ENCODE measurements at regions not wholly inside any gene's neighbourhood (a gene's known extent, or its start where the extent isn't known, plus 50 kb on each side); places are given as distances from the start of the nearest gene placed in this dataset.
A peak's percentile ranks its signal among the peaks of the same experiment; 100 is the strongest.

- Histone ChIP-seq H3K36me3 (ENCODE audit: control insufficient read depth, insufficient read depth, low read length) (no peaks in the 10 kb centered on the region), H3K9me3 (ENCODE audit: control insufficient read depth, low read length) (no peaks in the 10 kb centered on the region), H3K4me3 (ENCODE audit: insufficient read depth, low read depth, low read length) (no peak overlapping the region), H3K4me1 (ENCODE audit: control insufficient read depth, insufficient read depth, low read length) (no peaks in the 10 kb centered on the region), H3K27me3 (ENCODE audit: control insufficient read depth, insufficient read depth, low read length, poor library complexity, severe bottlenecking) (no peaks in the 10 kb centered on the region), H3K27ac (ENCODE audit: insufficient read depth, low read depth, low read length, poor library complexity, severe bottlenecking) (no peak overlapping the region)
- WGBS, 2 experiments: 70 to 72% methylated on average over 9 to 10 of the region's 10 CpGs
Observed at GRCh38 chr9:109880276-109881169, 100.5 kb downstream of the PALM2AKAP2 start.

- WGBS, 2 experiments: 91 to 92% methylated on average over 3 of the region's 3 CpGs
- no peaks in the 10 kb centered on the region for H3K4me1 ChIP-seq (ENCODE audit: control insufficient read depth, insufficient read depth, low read length)
- no peak overlapping the region for H3K27ac ChIP-seq (ENCODE audit: insufficient read depth, low read depth, low read length, poor library complexity, severe bottlenecking)
- no peaks in the 10 kb centered on the region for H3K27me3 ChIP-seq (ENCODE audit: control insufficient read depth, insufficient read depth, low read length, poor library complexity, severe bottlenecking)
- H3K36me3 ChIP-seq (ENCODE audit: control insufficient read depth, insufficient read depth, low read length): no peaks in the 10 kb centered on the region
- no peak overlapping the region for H3K4me3 ChIP-seq (ENCODE audit: insufficient read depth, low read depth, low read length)
- H3K9me3 ChIP-seq (ENCODE audit: control insufficient read depth, low read length): no peaks in the 10 kb centered on the region
Observed at GRCh38 chr9:109883623-109884022, 103.6 kb downstream of the PALM2AKAP2 start.

- H3K27me3 ChIP-seq (ENCODE audit: control insufficient read depth, insufficient read depth, low read length, poor library complexity, severe bottlenecking): no peaks in the 10 kb centered on the region
- H3K36me3 ChIP-seq (ENCODE audit: control insufficient read depth, insufficient read depth, low read length): no peaks in the 10 kb centered on the region
- H3K27ac ChIP-seq (ENCODE audit: insufficient read depth, low read depth, low read length, poor library complexity, severe bottlenecking): no peak overlapping the region
- H3K9me3 ChIP-seq (ENCODE audit: control insufficient read depth, low read length): no peaks in the 10 kb centered on the region
- H3K4me1 ChIP-seq (ENCODE audit: control insufficient read depth, insufficient read depth, low read length): no peaks in the 10 kb centered on the region
- H3K4me3 ChIP-seq (ENCODE audit: insufficient read depth, low read depth, low read length): no peak overlapping the region
- WGBS, 2 experiments: 92 to 94% methylated on average over 6 of the region's 6 CpGs
Observed at GRCh38 chr9:109886041-109886440, 106.0 kb downstream of the PALM2AKAP2 start.

DNA sequence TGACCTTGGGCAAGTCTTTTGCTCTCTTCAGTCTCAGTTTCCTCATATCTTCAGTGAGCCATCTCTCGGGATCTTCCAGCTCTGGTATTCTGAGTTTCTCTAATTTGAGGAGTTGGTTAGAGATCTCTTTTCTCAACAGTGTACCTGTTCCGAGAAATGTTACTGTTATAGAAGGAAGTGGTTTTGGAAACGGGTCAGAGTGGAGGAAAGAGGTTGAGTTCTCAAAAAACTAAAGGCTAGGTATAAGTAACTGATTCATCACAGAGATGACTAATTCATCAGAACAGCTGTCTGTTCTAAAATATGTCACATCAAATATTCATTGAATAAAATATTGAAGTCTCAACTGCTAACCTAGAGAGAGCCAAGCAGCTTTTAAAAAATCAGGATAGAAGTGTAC is 106.6 kb downstream of the PALM2AKAP2 start:
- Histone ChIP-seq H3K4me1 (ENCODE audit: control insufficient read depth, insufficient read depth, low read length) (no peaks in the 10 kb centered on the region), H3K27ac (ENCODE audit: insufficient read depth, low read depth, low read length, poor library complexity, severe bottlenecking) (no peak overlapping the region), H3K27me3 (ENCODE audit: control insufficient read depth, insufficient read depth, low read length, poor library complexity, severe bottlenecking) (no peaks in the 10 kb centered on the region), H3K36me3 (ENCODE audit: control insufficient read depth, insufficient read depth, low read length) (no peaks in the 10 kb centered on the region), H3K4me3 (ENCODE audit: insufficient read depth, low read depth, low read length) (no peak overlapping the region), H3K9me3 (ENCODE audit: control insufficient read depth, low read length) (no peaks in the 10 kb centered on the region)
- 91 to 95% methylated on average over 2 to 3 of the region's 3 CpGs for WGBS, 2 experiments

- H3K4me3 ChIP-seq (ENCODE audit: insufficient read depth, low read depth, low read length): no peak overlapping the region
- H3K27ac ChIP-seq (ENCODE audit: insufficient read depth, low read depth, low read length, poor library complexity, severe bottlenecking): no peak overlapping the region
- H3K36me3 ChIP-seq (ENCODE audit: control insufficient read depth, insufficient read depth, low read length): no peaks in the 10 kb centered on the region
- WGBS, 2 experiments: 71 to 94% methylated on average over 2 to 3 of the region's 3 CpGs
- H3K4me1 ChIP-seq (ENCODE audit: control insufficient read depth, insufficient read depth, low read length): no peaks in the 10 kb centered on the region
- no peaks in the 10 kb centered on the region for H3K27me3 ChIP-seq (ENCODE audit: control insufficient read depth, insufficient read depth, low read length, poor library complexity, severe bottlenecking)
- H3K9me3 ChIP-seq (ENCODE audit: control insufficient read depth, low read length): no peaks in the 10 kb centered on the region
Observed at GRCh38 chr9:109887079-109887478, 107.1 kb downstream of the PALM2AKAP2 start.

- 83 to 97% methylated on average over 1 of the region's 1 CpG for WGBS, 2 experiments
- Histone ChIP-seq H3K4me1 (ENCODE audit: control insufficient read depth, insufficient read depth, low read length) (no peaks in the 10 kb centered on the region), H3K9me3 (ENCODE audit: control insufficient read depth, low read length) (no peaks in the 10 kb centered on the region), H3K27me3 (ENCODE audit: control insufficient read depth, insufficient read depth, low read length, poor library complexity, severe bottlenecking) (no peaks in the 10 kb centered on the region), H3K36me3 (ENCODE audit: control insufficient read depth, insufficient read depth, low read length) (no peaks in the 10 kb centered on the region), H3K4me3 (ENCODE audit: insufficient read depth, low read depth, low read length) (no peak overlapping the region), H3K27ac (ENCODE audit: insufficient read depth, low read depth, low read length, poor library complexity, severe bottlenecking) (no peak overlapping the region)
Observed at GRCh38 chr9:109888695-109889094, 108.7 kb downstream of the PALM2AKAP2 start.

DNA sequence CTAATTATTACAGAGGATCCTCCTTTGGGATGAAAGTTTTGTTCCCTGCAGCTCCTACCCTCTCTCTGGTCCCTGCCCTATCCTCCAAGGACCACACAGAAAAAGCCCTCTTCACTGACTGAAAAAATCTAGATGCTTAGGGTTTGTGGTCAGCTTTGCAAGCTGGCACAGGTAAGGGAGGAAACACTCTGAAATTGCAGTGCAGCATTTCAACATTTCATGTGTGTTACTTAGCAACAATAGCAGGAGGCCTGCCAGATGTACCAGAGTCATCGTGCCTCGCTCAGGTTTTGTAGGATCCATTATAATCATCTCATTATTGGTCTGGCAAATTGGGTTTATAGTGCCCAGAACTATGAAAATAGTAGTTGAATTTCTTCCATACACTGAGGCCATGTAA is 109.5 kb downstream of the PALM2AKAP2 start:
- Histone ChIP-seq H3K36me3 (ENCODE audit: control insufficient read depth, insufficient read depth, low read length) (no peaks in the 10 kb centered on the region), H3K9me3 (ENCODE audit: control insufficient read depth, low read length) (no peaks in the 10 kb centered on the region), H3K4me3 (ENCODE audit: insufficient read depth, low read depth, low read length) (no peak overlapping the region), H3K27ac (ENCODE audit: insufficient read depth, low read depth, low read length, poor library complexity, severe bottlenecking) (no peak overlapping the region), H3K27me3 (ENCODE audit: control insufficient read depth, insufficient read depth, low read length, poor library complexity, severe bottlenecking) (no peaks in the 10 kb centered on the region), H3K4me1 (ENCODE audit: control insufficient read depth, insufficient read depth, low read length) (no peaks in the 10 kb centered on the region)
- WGBS, 2 experiments: 92 to 100% methylated on average over 2 of the region's 2 CpGs

GRCh38 chr9:109893241-109893640 is 113.2 kb downstream of the PALM2AKAP2 start:
- no peaks in the 10 kb centered on the region for H3K36me3 ChIP-seq (ENCODE audit: control insufficient read depth, insufficient read depth, low read length)
- 77 to 78% methylated on average over 5 of the region's 5 CpGs for WGBS, 2 experiments
- no peak overlapping the region for H3K27ac ChIP-seq (ENCODE audit: insufficient read depth, low read depth, low read length, poor library complexity, severe bottlenecking)
- H3K9me3 ChIP-seq (ENCODE audit: control insufficient read depth, low read length): no peaks in the 10 kb centered on the region
- no peaks in the 10 kb centered on the region for H3K27me3 ChIP-seq (ENCODE audit: control insufficient read depth, insufficient read depth, low read length, poor library complexity, severe bottlenecking)
- H3K4me1 ChIP-seq (ENCODE audit: control insufficient read depth, insufficient read depth, low read length): no peaks in the 10 kb centered on the region
- H3K4me3 ChIP-seq (ENCODE audit: insufficient read depth, low read depth, low read length): no peak overlapping the region

GRCh38 chr9:109894473-109894872 is 114.5 kb downstream of the PALM2AKAP2 start:
- no peaks in the 10 kb centered on the region for H3K4me1 ChIP-seq (ENCODE audit: control insufficient read depth, insufficient read depth, low read length)
- H3K9me3 ChIP-seq (ENCODE audit: control insufficient read depth, low read length): no peaks in the 10 kb centered on the region
- no peak overlapping the region for H3K4me3 ChIP-seq (ENCODE audit: insufficient read depth, low read depth, low read length)
- H3K36me3 ChIP-seq (ENCODE audit: control insufficient read depth, insufficient read depth, low read length): no peaks in the 10 kb centered on the region
- no peak overlapping the region for H3K27ac ChIP-seq (ENCODE audit: insufficient read depth, low read depth, low read length, poor library complexity, severe bottlenecking)
- no peaks in the 10 kb centered on the region for H3K27me3 ChIP-seq (ENCODE audit: control insufficient read depth, insufficient read depth, low read length, poor library complexity, severe bottlenecking)
- 95 to 96% methylated on average over 6 of the region's 6 CpGs for WGBS, 2 experiments

- H3K9me3 ChIP-seq (ENCODE audit: control insufficient read depth, low read length): no peaks in the 10 kb centered on the region
- peak overlapping the region; percentile 16 for H3K27ac ChIP-seq (ENCODE audit: insufficient read depth, low read depth, low read length, poor library complexity, severe bottlenecking)
- H3K36me3 ChIP-seq (ENCODE audit: control insufficient read depth, insufficient read depth, low read length): no peaks in the 10 kb centered on the region
- no peak overlapping the region for H3K4me3 ChIP-seq (ENCODE audit: insufficient read depth, low read depth, low read length)
- no peaks in the 10 kb centered on the region for H3K4me1 ChIP-seq (ENCODE audit: control insufficient read depth, insufficient read depth, low read length)
- no peaks in the 10 kb centered on the region for H3K27me3 ChIP-seq (ENCODE audit: control insufficient read depth, insufficient read depth, low read length, poor library complexity, severe bottlenecking)
- WGBS, 2 experiments: 92 to 94% methylated on average over 6 of the region's 6 CpGs
Observed at GRCh38 chr9:109894921-109895758, 115.1 kb downstream of the PALM2AKAP2 start.

Data from ectodermal cell (in vitro differentiated cells).